NCI-H1694 (cell line): ENCODE measurements at regions not wholly inside any gene's neighbourhood (a gene's known extent, or its start where the extent isn't known, plus 50 kb on each side); places are given as distances from the start of the nearest gene placed in this dataset.

ENCODE experiments used
- DNase-seq: peaks from one replicate; lab custom pipeline; 2025; lab: John Stamatoyannopoulos, UW

GRCh38 chr3:194995334-194995733 is 275.6 kb downstream of the XXYLT1 start:
- no peak for DNase-seq

GRCh38 chr3:194995922-194996321 is 275.0 kb downstream of the XXYLT1 start:
- no peak for DNase-seq

GRCh38 chr3:194996746-194997145 is 274.2 kb downstream of the XXYLT1 start:
- DNase-seq, result no peak

- no peak for DNase-seq
Measured at GRCh38 chr3:194998417-194998816, 272.5 kb downstream of the XXYLT1 start.

- DNase-seq, result no peak
Measured at GRCh38 chr3:194998948-194999347, 272.0 kb downstream of the XXYLT1 start.

DNA sequence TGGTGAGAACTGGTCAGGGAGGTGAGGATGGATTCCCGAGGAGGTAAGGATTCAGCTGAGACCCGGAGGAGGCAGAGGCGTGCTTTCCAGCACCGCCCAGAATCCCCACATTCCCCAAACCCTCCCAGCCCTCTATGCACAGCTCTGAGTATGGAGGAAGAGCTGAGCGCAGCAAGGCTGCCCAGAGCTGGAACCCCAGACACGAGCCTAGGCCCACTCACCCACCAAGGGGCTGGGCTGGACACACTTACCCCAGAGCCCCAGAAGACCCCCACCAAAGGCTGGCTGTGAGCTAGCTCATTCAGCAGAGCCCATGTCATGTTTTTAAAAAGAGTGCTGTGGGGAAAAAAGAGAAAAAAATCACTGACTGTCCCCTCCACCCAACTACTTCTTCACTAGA is 271.5 kb downstream of the XXYLT1 start:
- no peak for DNase-seq

DNA sequence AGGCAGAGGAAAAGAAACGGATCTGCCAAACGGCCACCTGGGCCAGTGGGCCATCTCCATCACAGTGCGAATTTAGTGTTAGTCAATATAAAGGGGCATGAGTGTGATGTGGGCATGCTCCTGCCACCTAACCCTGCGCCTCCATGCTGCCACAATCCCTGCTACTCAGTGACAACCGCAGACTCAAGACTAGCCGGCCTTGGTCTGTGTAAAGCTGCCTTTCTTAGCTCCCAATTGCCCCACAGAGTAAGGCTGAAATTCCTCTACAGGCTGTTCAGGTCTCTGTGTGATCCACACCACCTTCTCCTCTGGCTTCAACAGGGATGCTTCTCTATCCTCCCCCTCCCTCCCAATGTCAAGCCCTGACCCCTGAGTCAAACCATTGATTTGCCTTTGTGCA is 269.7 kb downstream of the XXYLT1 start:
- no peak for DNase-seq

- DNase-seq, result peak; percentile 98
Measured at GRCh38 chr3:195001961-195002861, 268.7 kb downstream of the XXYLT1 start.

- no peak for DNase-seq
Measured at GRCh38 chr3:195003006-195003892, 267.7 kb downstream of the XXYLT1 start.

DNA sequence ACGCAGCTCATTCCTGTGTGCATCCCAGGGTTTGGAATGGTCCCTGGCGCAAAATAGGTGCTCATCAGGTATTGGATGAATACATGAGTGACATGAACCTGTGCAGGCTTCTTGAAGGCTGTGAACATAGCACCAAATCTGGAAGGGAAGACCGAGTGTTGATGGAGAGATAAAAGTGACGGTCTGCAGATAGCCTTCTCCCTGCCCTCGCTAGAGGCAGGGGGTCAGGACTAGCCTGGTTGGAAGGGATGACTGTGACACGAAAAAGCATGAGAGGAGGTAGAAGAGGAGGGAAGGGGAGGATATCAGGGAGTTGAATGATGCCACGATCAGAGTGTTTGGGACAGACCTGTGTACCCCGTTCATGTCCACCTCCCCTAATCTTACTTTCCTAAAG is 267.1 kb downstream of the XXYLT1 start:
- no peak for DNase-seq

DNA sequence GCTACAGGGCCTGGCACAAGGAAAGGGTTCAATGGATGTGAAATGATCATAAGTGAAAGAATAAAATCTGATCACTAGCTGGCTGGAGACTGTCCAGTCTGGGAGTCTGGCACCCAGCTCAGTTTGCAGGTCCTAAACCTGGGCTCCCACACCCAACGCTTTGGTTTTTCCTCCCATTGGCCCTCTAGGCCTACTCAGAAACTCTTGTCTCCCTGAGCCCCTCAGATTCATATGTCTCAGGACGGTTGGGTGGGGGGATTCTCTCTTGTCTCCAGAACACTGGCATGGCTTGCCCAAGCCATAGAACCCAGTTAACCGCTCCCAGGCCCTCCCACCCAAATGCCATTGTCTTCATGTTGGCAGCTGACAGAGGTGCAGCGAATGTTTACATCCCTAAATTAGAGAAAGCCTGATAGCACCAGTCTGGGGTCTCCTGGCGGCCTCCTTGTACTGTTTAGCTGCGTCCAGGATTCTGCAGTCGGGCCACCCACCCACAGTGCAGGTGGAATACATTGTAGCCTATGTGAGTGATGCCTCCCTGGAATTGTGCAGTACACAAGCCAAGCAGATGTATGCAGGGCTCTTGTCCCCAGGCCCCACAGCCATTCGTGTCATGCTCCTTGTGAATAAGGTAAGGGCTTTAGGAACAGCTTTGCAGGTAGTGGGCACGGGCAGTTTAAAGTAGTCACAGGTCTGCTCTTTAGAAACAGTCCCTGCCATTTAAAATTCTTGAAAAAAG is 266.3 kb downstream of the XXYLT1 start:
- DNase-seq, result no peak

DNA sequence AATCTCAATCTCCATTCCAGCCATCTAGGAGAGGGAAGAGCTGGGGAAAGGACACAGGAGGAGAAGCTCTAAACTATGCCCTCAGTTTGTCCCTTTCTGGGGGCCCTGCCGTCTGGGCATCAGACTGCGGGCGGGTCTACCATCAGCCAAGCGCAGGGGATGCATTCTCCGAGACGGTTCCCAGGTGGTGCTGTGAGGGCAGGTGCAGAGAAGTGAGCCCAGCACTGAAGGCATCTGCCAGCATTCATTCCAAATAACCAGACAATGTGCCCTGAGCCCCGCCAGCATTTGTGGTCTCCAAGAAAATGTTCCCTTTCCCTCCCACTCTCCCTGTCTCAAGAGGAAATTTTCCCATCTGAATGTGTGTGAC is 265.7 kb downstream of the XXYLT1 start:
- no peak for DNase-seq

GRCh38 chr3:195005759-195006510 is 265.0 kb downstream of the XXYLT1 start:
- no peak for DNase-seq

- DNase-seq, result no peak
Measured at GRCh38 chr3:195007151-195007550, 263.8 kb downstream of the XXYLT1 start.

GRCh38 chr3:195007766-195008165 is 263.2 kb downstream of the XXYLT1 start:
- DNase-seq, result no peak

GRCh38 chr3:195008816-195009215 is 262.1 kb downstream of the XXYLT1 start:
- DNase-seq, result no peak

DNA sequence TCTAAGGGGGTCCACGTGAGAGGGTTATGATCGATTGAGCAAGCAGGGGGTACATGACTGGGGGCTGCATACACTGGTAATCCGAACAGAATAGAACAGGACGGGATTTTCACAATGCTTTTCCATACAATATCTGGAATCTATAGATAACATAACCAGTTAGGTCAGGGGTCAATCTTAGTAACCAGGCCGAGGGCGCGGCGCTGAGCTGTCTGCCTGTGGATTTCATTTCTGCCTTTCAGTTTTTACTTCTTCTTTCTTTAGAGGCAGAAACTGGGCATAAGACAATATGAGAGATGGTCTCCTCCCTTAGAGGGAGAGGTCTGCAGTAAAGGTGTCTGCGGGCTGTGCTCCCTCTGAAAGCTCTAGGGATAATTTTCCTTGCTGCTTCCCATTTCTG is 261.3 kb downstream of the XXYLT1 start:
- DNase-seq, result no peak

DNA sequence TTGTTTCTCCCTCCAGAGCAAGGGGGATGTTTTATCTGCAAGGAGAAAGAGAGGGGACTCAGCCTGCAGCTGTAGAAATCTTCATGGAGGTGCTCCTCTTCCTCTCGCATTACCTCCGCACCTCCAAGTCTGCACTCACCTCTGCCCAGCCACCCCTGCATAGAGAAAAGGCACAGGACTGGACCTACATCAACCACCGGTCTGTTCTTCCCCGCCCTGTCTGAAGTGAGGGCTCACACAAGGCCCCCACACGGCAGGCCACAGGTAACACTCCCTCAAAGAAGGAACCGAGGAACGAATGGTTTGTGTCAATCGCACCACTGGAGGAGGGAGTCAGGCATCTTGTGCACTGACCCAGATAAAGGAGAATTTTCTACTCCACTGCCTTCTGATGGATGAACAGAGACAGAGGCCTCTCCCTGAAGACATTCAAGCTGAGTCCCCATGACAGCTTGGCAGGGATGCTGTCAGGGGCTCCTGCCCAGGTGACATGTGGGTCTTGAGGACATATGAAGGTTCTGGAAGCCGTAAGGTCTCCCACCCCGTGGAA is 260.3 kb downstream of the XXYLT1 start:
- DNase-seq, result no peak

DNA sequence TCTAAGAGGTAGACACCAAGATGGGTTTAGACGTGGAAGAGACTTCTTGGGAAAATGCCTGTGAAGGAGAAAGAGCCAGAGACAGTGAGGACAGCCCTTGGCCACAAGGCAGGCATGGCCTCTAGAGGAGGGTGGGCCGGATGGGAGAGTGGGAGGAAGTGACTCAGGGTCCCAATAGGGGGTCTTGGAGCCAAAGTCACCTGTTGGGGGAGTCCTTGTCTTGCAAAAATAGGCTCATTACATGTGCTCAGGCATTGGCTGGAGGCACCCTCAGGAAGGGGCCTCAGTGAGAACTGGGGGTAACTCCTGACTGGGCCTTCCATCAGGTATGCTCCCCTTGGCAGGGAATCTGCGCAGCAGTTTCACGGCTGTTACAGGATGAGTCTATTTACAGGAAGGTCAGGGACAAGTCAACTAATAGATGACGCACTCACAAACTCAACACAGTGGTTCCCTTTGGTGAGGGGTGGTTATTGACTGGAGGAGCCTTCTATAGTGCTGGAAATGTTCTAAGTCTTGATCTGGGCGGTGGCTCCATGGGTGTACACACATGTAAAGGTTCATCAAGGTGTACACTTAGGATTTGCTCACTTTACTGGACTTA is 259.6 kb downstream of the XXYLT1 start:
- no peak for DNase-seq

DNA sequence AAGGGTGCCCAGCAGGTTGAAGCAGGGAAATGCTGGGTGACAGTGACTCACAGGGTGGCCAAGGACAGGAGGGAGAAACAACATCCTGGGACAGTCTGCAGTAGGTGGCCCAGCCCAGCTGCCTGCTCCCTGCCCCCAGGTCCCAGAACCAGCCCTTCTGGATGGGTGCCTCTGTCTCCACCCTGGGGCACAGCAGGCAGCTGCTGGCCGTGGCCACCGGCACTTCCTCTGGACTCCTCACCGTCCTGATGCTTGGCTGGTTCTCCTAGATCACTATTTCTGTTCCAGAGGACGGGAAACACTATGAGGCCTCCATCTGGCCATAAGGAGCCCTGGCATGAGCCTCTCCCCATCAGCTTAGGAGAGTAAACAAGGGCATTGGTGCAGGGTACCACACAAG is 258.9 kb downstream of the XXYLT1 start:
- DNase-seq, result no peak

GRCh38 chr3:195012571-195012970 is 258.4 kb downstream of the XXYLT1 start:
- DNase-seq, result no peak
